HepG2 (cell line): ENCODE measurements at regions not wholly inside any gene's neighbourhood (a gene's known extent, or its start where the extent isn't known, plus 50 kb on each side); places are given as distances from the start of the nearest gene placed in this dataset.

ENCODE experiments used
- ATAC-seq: fragments of 200-7000 bp; cut with Tn5 transposase; 3 replicates; pipeline ENCODE4 v1.9.1; 2020; ENCODE audit warnings: mild to moderate bottlenecking, moderate library complexity
- BruUV-seq: library from RNA; stranded (reverse); fragments of 400-500 nt; replicated peaks from 2 replicates; lab custom pipeline; 2021; lab: Mats Ljungman, UMichigan
- CTCF ChIA-PET: fragments of 300-600 bp; formaldehyde crosslinking; extraction: SDS; loops from one replicate; lab custom pipeline; 2021; ENCODE audit warnings: low total read pairs, inconsistent platforms, low intra/inter-chr PET ratio; lab: Yijun Ruan, JAX
- POLR2A ChIA-PET: fragments of 350-600 bp; sonication (Branson Sonifier 250); formaldehyde crosslinking; loops from one replicate; lab custom pipeline; 2020; ENCODE audit warnings: antibody characterized with exemption, inconsistent platforms; lab: Yijun Ruan, JAX
- DNase-seq: peaks from one replicate; pipeline ENCODE4 v3.0.0-alpha.2; 2015; ENCODE audit warnings: low spot score
- FAIRE-seq: peaks from 3 replicates; lab custom pipeline; 2011; peaks lifted over from hg19 to GRCh38; lab: Jason Lieb, UNC
- H2AFZ ChIP-seq: one replicate; pipeline ENCODE4 v1.6.1; 2011; ENCODE audit warnings: low read length, inconsistent platforms
- H3K27ac ChIP-seq: fragments of 300-600 bp; 3 replicates; pipeline ENCODE4 v1.8.0; 2011; ENCODE audit warnings: mixed run types, mild to moderate bottlenecking, mixed read lengths, low read length, inconsistent platforms; ENCODE audit not compliant: insufficient read depth; ENCODE audit errors: extremely low read length
- H3K27me3 ChIP-seq, 2 experiments: fragments of 200-600 bp in 1 of 2; 2 replicates in 1 of 2; 3 replicates in 1 of 2; pipeline versions ENCODE4 v1.6.0 to v1.8.0; 2011; ENCODE audit warnings: low read length in 2 of 2, mild to moderate bottlenecking in 2 of 2, moderate library complexity in 2 of 2, inconsistent platforms in 1 of 2; ENCODE audit not compliant: insufficient read depth in 2 of 2, control insufficient read depth in 1 of 2
- H3K36me3 ChIP-seq, 2 experiments: fragments of 200-600 bp in 1 of 2; replicated peaks in 1 of 2; 2 replicates in 1 of 2; 3 replicates in 1 of 2; pipeline versions ENCODE4 v1.5.1 to v1.8.0; 2011; ENCODE audit warnings: low read length in 2 of 2, inconsistent platforms in 1 of 2; ENCODE audit not compliant: insufficient read depth in 2 of 2, control insufficient read depth in 1 of 2
- H3K4me1 ChIP-seq: 2 replicates; pipeline ENCODE4 v1.5.1; 2012; ENCODE audit warnings: low read length, inconsistent platforms; ENCODE audit not compliant: insufficient read depth
- H3K4me2 ChIP-seq: 2 replicates; pipeline ENCODE4 v1.6.0; 2011; ENCODE audit warnings: low read depth, low read length, inconsistent platforms
- H3K4me3 ChIP-seq, 3 experiments: fragments of 200-600 bp in 1 of 3; sonication (generic), shearing (Covaris generic) in 1 of 3; replicated peaks in 1 of 3; 2 replicates each; pipeline ENCODE4 v1.5.1; 2011 to 2016; ENCODE audit warnings: low read length in 3 of 3, inconsistent platforms in 2 of 3, low read depth in 2 of 3, mild to moderate bottlenecking in 2 of 3, control low read depth in 1 of 3, mixed read lengths in 1 of 3; ENCODE audit not compliant: insufficient read depth in 1 of 3
- H3K79me2 ChIP-seq: one replicate; pipeline ENCODE4 v1.6.1; 2011; ENCODE audit warnings: low read length, inconsistent platforms; ENCODE audit not compliant: insufficient read depth
- H3K9ac ChIP-seq: 2 replicates; pipeline ENCODE4 v1.6.0; 2011; ENCODE audit warnings: mild to moderate bottlenecking, low read depth, low read length, inconsistent platforms; ENCODE audit not compliant: insufficient read depth
- H3K9me3 ChIP-seq: 2 replicates; pipeline ENCODE4 v1.5.1; 2012; ENCODE audit warnings: mild to moderate bottlenecking, low read length
- H4K20me1 ChIP-seq: 2 replicates; pipeline ENCODE4 v1.6.0; 2011; ENCODE audit warnings: inconsistent platforms, mild to moderate bottlenecking, low read length, moderate library complexity; ENCODE audit not compliant: insufficient read depth
- HNF4A ChIP-seq: sonication (generic); formaldehyde crosslinking; IDR thresholded peaks from 2 replicates; pipeline ENCODE4 v1.4.0; 2020; ENCODE audit warnings: missing genetic modification reagents
- HNF4G ChIP-seq, 2 experiments: sonication (generic) in 1 of 2; formaldehyde crosslinking in 1 of 2; IDR thresholded peaks; 2 replicates each; pipeline versions ENCODE4 v1.4.0 to v1.6.1; 2011 to 2020; ENCODE audit warnings: borderline replicate concordance in 2 of 2, low read depth in 2 of 2, mild to moderate bottlenecking in 2 of 2, low read length in 1 of 2, missing genetic modification reagents in 1 of 2, moderate library complexity in 1 of 2
- NFAT5 ChIP-seq: sonication (generic); formaldehyde crosslinking; IDR thresholded peaks from 2 replicates; pipeline ENCODE4 v1.4.0; 2020; ENCODE audit warnings: missing genetic modification reagents
- PITX1 ChIP-seq: sonication (generic); formaldehyde crosslinking; IDR thresholded peaks from 2 replicates; pipeline ENCODE4 v1.5.1; 2020; ENCODE audit warnings: mild to moderate bottlenecking, missing genetic modification reagents
- RCOR2 ChIP-seq: IDR thresholded peaks from 2 replicates; pipeline ENCODE4 v1.6.1; 2016; ENCODE audit warnings: missing biosample characterization, missing genetic modification reagents
- SMC3 ChIP-seq: IDR thresholded peaks from 2 replicates; pipeline ENCODE4 v1.6.1; 2011; ENCODE audit warnings: low read length, improper control_type of control experiment
- ZNF644 ChIP-seq: IDR thresholded peaks from 2 replicates; pipeline ENCODE4 v1.6.1; 2016; ENCODE audit warnings: low read depth
- ZNF737 ChIP-seq: sonication (generic); formaldehyde crosslinking; IDR thresholded peaks from 2 replicates; pipeline ENCODE4 v1.5.0; 2020; ENCODE audit warnings: missing genetic modification reagents, mild to moderate bottlenecking, borderline replicate concordance
- in situ Hi-C: cut with HindIII; loops from 2 replicates; pipeline ENCODE4 v1.10.0; 2017; ENCODE audit warnings: low pct_unique_long_range_greater_than_20kb; ENCODE audit not compliant: extremely low pct_ligation_motif_present
- intact Hi-C: fragments of 100-400 bp; cut with micrococcal nuclease; formaldehyde crosslinking; loops from one replicate; pipeline ENCODE4 v1.10.0; 2022; ENCODE audit not compliant: unreplicated experiment

GRCh38 chr6:18676548-18676947 lies 289.4 kb downstream of the RNF144B start (continued):
- TF ChIP-seq RCOR2 (no peak), PITX1 (CRISPR knock-in tag) (no peak), NFAT5 (CRISPR knock-in tag) (no peak), ZNF644 (no peak)
- TF ChIP-seq, all 625 proteins: peak for 0

DNA sequence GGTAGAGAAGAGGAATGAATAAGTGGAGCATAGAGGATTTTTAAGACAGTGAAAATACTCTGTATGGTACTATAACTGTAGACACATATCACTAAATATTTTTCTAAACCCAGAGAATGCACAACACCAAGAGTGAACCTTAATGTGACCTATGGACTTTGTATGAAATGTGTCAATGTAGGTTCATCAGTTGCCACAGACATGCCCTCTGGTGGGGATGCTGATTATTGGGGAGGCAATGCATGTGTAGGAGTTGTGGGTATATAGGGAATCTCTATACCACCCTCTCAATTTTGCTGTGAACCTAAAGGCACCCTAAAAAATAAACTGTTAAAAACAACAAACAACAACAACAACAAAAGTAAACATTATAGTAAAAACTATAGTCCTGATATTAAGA lies 293.7 kb downstream of the RNF144B start:
- BruUV-seq = no TSS peak
- CTCF ChIA-PET = interaction anchor here (1.0 kb wide), 1 partner anchor 84 kb away, joined by 5 read pairs; no protein-coding TSS in a partner anchor

More for the DNA sequence above, 293.7 kb downstream of the RNF144B start:
- Histone ChIP-seq H3K4me3 (no peak overlapping the region), H4K20me1 (no peaks in the 10 kb centered on the region), H3K27ac (no peak overlapping the region), H3K9me3 (peaks cover 15% of the 10 kb centered on the region; the same call in 1 of the 2 replicates), H3K79me2 (no peaks in the 10 kb centered on the region), H3K4me1 (no peaks in the 10 kb centered on the region), H3K9ac (no peak overlapping the region), H2AFZ (no peak overlapping the region), H3K4me2 (no peak overlapping the region), H3K27me3 (no peaks in the 10 kb centered on the region), H3K36me3 (no peaks in the 10 kb centered on the region)
- ATAC-seq = peak; percentile 70
- in situ Hi-C loops = no loop called here
- POLR2A ChIA-PET = no interaction called here
- no peak for FAIRE-seq
- TF ChIP-seq HNF4G (IDR thresholded peaks at IDR 0.05; ENCODE audit: borderline replicate concordance, low read depth, low read length) (peak; percentile 68), HNF4G (CRISPR knock-in tag; IDR thresholded peaks at IDR 0.05; ENCODE audit: borderline replicate concordance, low read depth) (no peak), HNF4A (CRISPR knock-in tag) (peak; percentile 73), ZNF737 (CRISPR knock-in tag) (no peak), SMC3 (peak; percentile 25; the same call in 1 of the 2 replicates)
- peak; percentile 25 for DNase-seq
- intact Hi-C loops = loop anchor here (2.0 kb wide), 1 partner anchor 84 kb away; no protein-coding TSS in a partner anchor
